GM12891 (cell line): ENCODE measurements at regions not wholly inside any gene's neighbourhood (a gene's known extent, or its start where the extent isn't known, plus 50 kb on each side); places are given as distances from the start of the nearest gene placed in this dataset.

ENCODE experiments used
- DNase-seq: peaks from one replicate; pipeline ENCODE4 v3.0.0; 2011; ENCODE audit warnings: low spot score; ENCODE audit not compliant: insufficient read length
- FAIRE-seq: peaks from 2 replicates; lab custom pipeline; 2011; peaks lifted over from hg19 to GRCh38; lab: Jason Lieb, UNC
- PAX5 ChIP-seq: IDR thresholded peaks from 2 replicates; pipeline ENCODE4 v1.6.1; 2011; ENCODE audit warnings: low read length, moderate library complexity, mild to moderate bottlenecking; ENCODE audit not compliant: insufficient read depth, severe bottlenecking
- POLR2A ChIP-seq: IDR thresholded peaks from 2 replicates; pipeline ENCODE4 v1.6.1; 2011; ENCODE audit warnings: low read depth, low read length, control low read depth
- POLR2AphosphoS5 ChIP-seq: IDR thresholded peaks from 2 replicates; pipeline ENCODE4 v1.6.1; 2011; ENCODE audit warnings: low read depth, low read length, control low read depth
- POU2F2 ChIP-seq: IDR thresholded peaks from 2 replicates; pipeline ENCODE4 v1.6.1; 2011; ENCODE audit warnings: low read depth, mild to moderate bottlenecking, control low read depth, low read length, moderate library complexity
- SPI1 ChIP-seq: IDR thresholded peaks from 2 replicates; pipeline ENCODE4 v1.6.1; 2011; ENCODE audit warnings: low read depth, low read length, control low read depth
- TAF1 ChIP-seq: IDR thresholded peaks from 2 replicates; pipeline ENCODE4 v1.6.1; 2011; ENCODE audit warnings: low read depth, low read length, control low read depth

- DNase-seq: no peak
- TF ChIP-seq POU2F2 (no peak), TAF1 (no peak), PAX5 (no peak), SPI1 (no peak), POLR2A (no peak), POLR2AphosphoS5 (no peak)
- FAIRE-seq: no peak
These were observed 488.1 kb upstream of the ADAMTS16 start for GRCh38 chr5:4651806-4652565.

- DNase-seq (no peak), FAIRE-seq (no peak)
- TF ChIP-seq SPI1 (no peak), PAX5 (no peak), POLR2AphosphoS5 (no peak), TAF1 (no peak), POLR2A (no peak), POU2F2 (no peak)
These were observed 486.7 kb upstream of the ADAMTS16 start for GRCh38 chr5:4653475-4653874.

GRCh38 chr5:4659851-4660250, 480.3 kb upstream of the ADAMTS16 start:
- no peak for TF ChIP-seq PAX5
- no peak for TF ChIP-seq TAF1
- TF ChIP-seq POLR2A: no peak
- no peak for TF ChIP-seq POLR2AphosphoS5
- TF ChIP-seq POU2F2: no peak
- no peak for TF ChIP-seq SPI1
- no peak for DNase-seq
- FAIRE-seq: no peak

GRCh38 chr5:4661326-4661725, 478.8 kb upstream of the ADAMTS16 start:
- FAIRE-seq (no peak), DNase-seq (no peak)
- TF ChIP-seq SPI1 (no peak), POU2F2 (no peak), PAX5 (no peak), TAF1 (no peak), POLR2AphosphoS5 (no peak), POLR2A (no peak)

GRCh38 chr5:4661836-4662235, 478.3 kb upstream of the ADAMTS16 start:
- no peak for FAIRE-seq
- TF ChIP-seq POU2F2: no peak
- TF ChIP-seq SPI1: no peak
- TF ChIP-seq TAF1: no peak
- TF ChIP-seq POLR2A: no peak
- TF ChIP-seq PAX5: no peak
- TF ChIP-seq POLR2AphosphoS5: no peak
- DNase-seq: no peak

GRCh38 chr5:4662756-4663155, 477.4 kb upstream of the ADAMTS16 start:
- FAIRE-seq (no peak), DNase-seq (no peak)
- TF ChIP-seq POLR2A: no peak
- TF ChIP-seq SPI1: no peak
- TF ChIP-seq POLR2AphosphoS5: no peak
- no peak for TF ChIP-seq TAF1
- TF ChIP-seq PAX5: no peak
- no peak for TF ChIP-seq POU2F2

- FAIRE-seq (no peak), DNase-seq (no peak)
- no peak for TF ChIP-seq SPI1
These were observed 474.2 kb upstream of the ADAMTS16 start for GRCh38 chr5:4665911-4666310.

- TF ChIP-seq POLR2A (no peak), SPI1 (no peak), POU2F2 (no peak), TAF1 (no peak), PAX5 (no peak), POLR2AphosphoS5 (no peak)
- FAIRE-seq: no peak
- no peak for DNase-seq
These were observed 466.0 kb upstream of the ADAMTS16 start for GRCh38 chr5:4674166-4674565.

- FAIRE-seq (no peak), DNase-seq (no peak)
- no peak for TF ChIP-seq POU2F2
- TF ChIP-seq SPI1: no peak
- no peak for TF ChIP-seq POLR2A
- TF ChIP-seq POLR2AphosphoS5: no peak
- no peak for TF ChIP-seq PAX5
- no peak for TF ChIP-seq TAF1
These were observed 463.2 kb upstream of the ADAMTS16 start for GRCh38 chr5:4676934-4677333.

- TF ChIP-seq POLR2AphosphoS5 (no peak), POU2F2 (no peak), PAX5 (no peak), TAF1 (no peak), SPI1 (no peak), POLR2A (no peak)
- no peak for FAIRE-seq
These were observed 455.2 kb upstream of the ADAMTS16 start for GRCh38 chr5:4684946-4685345.

More at GRCh38 chr5:4684946-4685345, 455.2 kb upstream of the ADAMTS16 start:
- no peak for DNase-seq
